ENCODE measurements at regions not wholly inside any gene's neighbourhood (a gene's known extent, or its start where the extent isn't known, plus 50 kb on each side); places are given as distances from the start of the nearest gene placed in this dataset.
"Not testable (repeated sequence)": the region's sequence is repeated elsewhere in the genome, so short reads cannot be mapped to it uniquely, and the experiment has no call there.

DNA sequence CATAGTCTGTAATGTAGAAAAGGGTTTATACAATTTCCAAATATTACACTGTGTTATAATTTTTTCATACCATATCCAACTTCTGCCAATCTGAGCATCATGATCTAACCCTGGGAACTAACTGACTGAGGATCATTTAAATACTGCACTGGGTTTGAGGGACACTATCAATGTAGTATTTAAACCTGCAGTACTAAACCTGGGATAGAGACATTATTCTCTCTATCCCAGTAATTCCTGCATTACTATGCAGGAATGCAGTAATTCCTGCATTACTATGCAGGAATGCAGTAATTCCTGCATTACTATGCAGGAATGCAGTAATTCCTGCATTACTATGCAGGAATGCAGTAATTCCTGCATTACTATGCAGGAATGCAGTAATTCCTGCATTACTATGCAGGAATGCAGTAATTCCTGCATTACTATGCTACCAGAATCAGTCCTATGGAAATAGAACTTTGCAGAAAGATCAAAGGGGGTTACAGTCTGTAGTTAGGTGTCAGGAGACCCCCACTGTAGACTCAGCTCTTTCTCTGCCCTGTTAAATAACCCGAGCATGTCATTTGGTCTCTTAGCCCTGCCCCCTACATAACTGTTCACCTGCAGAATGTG is 295.2 kb downstream of the OSTF1 start:
- TF ChIP-seq, protein P1, sequence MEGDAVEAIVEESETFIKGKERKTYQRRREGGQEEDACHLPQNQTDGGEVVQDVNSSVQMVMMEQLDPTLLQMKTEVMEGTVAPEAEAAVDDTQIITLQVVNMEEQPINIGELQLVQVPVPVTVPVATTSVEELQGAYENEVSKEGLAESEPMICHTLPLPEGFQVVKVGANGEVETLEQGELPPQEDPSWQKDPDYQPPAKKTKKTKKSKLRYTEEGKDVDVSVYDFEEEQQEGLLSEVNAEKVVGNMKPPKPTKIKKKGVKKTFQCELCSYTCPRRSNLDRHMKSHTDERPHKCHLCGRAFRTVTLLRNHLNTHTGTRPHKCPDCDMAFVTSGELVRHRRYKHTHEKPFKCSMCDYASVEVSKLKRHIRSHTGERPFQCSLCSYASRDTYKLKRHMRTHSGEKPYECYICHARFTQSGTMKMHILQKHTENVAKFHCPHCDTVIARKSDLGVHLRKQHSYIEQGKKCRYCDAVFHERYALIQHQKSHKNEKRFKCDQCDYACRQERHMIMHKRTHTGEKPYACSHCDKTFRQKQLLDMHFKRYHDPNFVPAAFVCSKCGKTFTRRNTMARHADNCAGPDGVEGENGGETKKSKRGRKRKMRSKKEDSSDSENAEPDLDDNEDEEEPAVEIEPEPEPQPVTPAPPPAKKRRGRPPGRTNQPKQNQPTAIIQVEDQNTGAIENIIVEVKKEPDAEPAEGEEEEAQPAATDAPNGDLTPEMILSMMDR (conservative IDR thresholded peaks at IDR 0.05; ENCODE audit: low read depth, low read length): not testable (repeated sequence)
- TF ChIP-seq FOS (IDR thresholded peaks at IDR 0.05; ENCODE audit: low read depth, low read length); SMC3 (IDR thresholded peaks at IDR 0.05; ENCODE audit: low read depth, low read length); POLR2A (IDR thresholded peaks at IDR 0.05; ENCODE audit: low read depth, low read length); RAD21 (IDR thresholded peaks at IDR 0.05; ENCODE audit: low read length); RFX5 (IDR thresholded peaks at IDR 0.05; ENCODE audit: low read depth, low read length); CHD1 (IDR thresholded peaks at IDR 0.05; ENCODE audit: low read depth, low read length); CEBPB (IDR thresholded peaks at IDR 0.05; ENCODE audit: low read depth, low read length); NFE2L2 (IDR thresholded peaks at IDR 0.05; ENCODE audit: low read depth, low read length): not testable (repeated sequence)
- TF ChIP-seq, protein P2, sequence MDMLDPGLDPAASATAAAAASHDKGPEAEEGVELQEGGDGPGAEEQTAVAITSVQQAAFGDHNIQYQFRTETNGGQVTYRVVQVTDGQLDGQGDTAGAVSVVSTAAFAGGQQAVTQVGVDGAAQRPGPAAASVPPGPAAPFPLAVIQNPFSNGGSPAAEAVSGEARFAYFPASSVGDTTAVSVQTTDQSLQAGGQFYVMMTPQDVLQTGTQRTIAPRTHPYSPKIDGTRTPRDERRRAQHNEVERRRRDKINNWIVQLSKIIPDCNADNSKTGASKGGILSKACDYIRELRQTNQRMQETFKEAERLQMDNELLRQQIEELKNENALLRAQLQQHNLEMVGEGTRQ (IDR thresholded peaks at IDR 0.05; ENCODE audit: low read depth, low read length): not testable (repeated sequence)
